ACHN (cell line): ENCODE measurements at regions not wholly inside any gene's neighbourhood (a gene's known extent, or its start where the extent isn't known, plus 50 kb on each side); places are given as distances from the start of the nearest gene placed in this dataset.
"Not testable (repeated sequence)": the region's sequence is repeated elsewhere in the genome, so short reads cannot be mapped to it uniquely, and the experiment has no call there.

Experiments used
- DNase-seq: peaks from one replicate; pipeline ENCODE4 v3.0.0-alpha.2; 2015
- in situ Hi-C: cut with HindIII; loops from 2 replicates; pipeline ENCODE4 v1.10.0; 2017; ENCODE audit warnings: low sequenced_read_pairs, low pct_ligation_motif_present, low pct_unique_long_range_greater_than_20kb

DNA sequence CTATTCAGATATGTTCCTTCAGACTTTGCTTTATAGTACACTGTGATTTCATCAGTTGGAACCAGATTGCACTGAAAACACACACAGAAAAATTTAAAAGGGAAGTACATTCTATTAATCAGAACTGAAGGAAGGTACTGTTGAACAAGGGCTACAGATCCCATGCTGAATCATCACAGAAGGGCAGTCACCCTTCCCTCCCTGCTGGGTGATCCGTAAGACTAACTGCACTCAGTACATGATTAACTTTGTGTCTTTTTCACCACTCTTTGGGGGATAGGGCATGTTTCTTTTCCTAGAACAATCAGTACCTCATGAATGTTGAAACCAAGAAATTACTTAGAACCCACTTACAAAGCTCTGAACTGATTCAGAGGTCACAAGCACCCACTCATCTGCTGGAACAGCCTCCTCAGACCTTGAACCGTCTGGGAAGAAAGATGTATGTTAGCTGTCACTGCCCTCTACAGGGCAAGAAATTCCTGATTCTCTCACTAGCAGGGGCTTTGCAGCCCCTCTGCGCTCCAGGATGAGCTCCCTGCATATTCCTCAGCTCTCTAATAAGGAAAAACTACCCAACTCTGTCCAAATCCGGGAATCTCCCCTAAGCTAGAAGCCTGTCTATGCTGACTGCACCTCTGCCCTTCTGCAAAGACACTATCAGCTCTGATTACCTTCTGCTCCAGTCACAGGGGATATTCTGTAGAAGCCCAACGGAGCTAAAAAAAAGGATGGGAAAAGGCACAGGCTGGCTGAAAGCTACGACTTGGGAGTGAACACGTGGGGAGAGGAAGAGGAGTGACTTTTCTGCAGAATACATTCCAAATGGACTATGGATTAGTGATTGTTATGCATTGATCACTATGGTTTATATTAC lies 51.0 kb downstream of the IARS1 start:
- in situ Hi-C loops = no loop called here

DNA sequence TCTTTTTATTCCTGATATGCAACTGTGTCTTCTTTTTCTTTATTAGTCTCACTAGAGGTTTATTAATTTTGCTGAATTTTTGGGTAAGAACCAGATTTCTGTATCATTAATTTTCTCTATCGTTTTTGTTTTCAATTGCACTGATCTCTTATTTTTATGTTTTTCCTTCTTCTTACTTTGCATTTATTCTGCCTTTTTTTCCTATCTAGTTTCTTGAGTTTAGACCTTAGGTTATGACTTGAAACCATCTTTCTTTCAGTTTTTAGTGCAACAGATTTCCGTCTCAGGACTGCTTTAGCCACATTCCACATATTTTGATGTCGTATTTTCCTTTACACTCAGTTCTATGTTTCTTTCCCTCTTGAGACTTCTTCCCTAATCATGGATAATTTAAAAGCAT lies 56.6 kb downstream of the IARS1 start:
- no peak for DNase-seq
- in situ Hi-C loops = no loop called here

More for the DNA sequence above, 51.0 kb downstream of the IARS1 start:
- peak; percentile 91 for DNase-seq

DNA sequence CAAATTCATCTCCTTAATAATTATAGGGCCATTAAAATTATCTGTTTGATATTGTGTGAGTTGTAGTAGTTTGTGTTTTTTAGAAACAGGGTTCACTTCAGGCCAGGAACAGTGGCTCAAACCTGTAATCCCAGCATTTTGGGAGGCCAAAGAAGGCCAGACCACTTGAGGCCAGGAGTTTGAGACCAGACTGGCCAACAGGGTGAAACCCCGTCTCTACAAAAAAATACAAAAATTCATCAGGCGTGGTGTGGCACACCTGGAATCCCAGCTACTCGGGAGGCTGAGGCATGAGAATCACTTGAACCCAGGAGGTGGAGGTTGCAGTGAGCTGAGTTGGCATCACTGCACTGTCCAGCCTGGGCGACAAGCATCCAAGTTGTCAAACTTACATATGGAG lies 57.0 kb downstream of the IARS1 start:
- in situ Hi-C loops = no loop called here
- DNase-seq = no peak

DNA sequence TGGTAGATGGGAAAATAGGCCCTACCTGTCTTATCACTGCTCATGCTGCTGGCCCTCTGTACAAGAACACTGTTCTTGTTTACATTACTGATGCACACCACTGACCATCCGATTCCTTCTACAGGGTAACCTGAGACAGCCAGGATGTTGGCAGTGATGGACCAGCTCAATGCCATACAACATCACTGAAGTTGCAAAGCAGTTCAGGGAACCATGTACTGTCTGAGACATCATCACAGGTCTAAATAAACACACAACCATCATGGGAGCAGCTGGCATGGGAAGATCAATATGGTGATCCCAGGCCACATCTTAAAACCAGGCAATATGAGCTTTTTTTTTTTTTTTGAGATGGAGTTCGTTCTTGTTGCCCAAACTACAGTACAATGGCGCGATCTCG lies 59.0 kb downstream of the IARS1 start:
- DNase-seq = no peak
- in situ Hi-C loops = no loop called here

DNA sequence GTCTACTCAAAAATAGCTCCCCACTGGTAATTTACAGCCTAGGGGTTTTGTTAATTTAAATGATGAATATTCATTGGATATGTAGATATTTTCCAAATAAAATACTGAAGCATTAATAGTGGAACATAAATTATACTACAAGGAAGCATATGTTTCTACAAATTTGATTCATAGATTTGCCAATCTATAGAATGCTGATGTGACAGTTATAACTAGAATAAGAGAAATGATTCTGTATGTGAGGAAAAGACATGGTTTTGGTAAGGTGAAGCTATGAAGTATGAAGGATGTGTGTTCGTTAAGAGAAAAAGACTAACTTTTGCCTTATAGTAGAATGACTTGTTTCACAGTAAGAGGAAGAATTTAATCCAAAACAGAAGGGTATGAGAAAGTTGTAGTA lies 61.3 kb downstream of the IARS1 start:
- in situ Hi-C loops = no loop called here
- no peak for DNase-seq

DNA sequence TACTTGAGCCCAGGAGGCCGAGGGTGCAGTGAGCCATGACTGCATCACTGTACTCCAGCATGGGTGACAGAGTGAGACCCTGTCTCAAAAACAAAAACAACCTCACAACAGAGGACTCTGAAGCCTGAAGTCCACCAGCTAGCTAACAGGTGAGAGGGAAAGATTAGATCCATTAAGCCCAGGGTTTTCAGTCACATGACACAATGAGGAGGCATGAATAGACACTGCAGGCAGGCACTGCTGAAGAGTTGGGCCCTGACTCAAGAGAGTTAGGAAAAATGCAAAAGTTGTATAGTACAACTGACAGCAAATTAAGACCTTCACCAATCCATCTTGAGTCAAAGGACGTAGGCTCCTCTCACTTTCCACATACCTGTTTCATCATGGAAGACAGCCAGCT lies 64.9 kb downstream of the IARS1 start:
- DNase-seq = no peak
- in situ Hi-C loops = no loop called here

DNA sequence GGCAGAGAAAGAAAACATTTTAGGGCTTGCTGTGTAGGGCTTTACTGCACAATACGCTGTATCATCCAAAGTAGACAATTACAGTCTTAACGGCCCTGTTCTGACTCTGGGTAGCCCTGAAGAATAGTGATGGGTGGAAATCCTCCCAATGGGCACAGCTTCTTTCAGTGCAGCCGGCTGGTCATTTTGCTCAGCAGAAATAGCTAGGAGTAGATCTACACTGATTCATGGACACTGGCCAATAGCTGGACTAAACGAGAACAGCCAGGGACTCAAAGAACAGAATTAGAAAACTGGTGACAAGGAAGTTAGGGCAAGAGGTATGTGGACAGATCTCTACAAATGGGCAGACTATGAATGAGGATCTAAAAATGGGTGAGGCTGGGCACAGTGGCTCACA lies 69.3 kb downstream of the IARS1 start:
- DNase-seq = no peak
- in situ Hi-C loops = no loop called here

DNA sequence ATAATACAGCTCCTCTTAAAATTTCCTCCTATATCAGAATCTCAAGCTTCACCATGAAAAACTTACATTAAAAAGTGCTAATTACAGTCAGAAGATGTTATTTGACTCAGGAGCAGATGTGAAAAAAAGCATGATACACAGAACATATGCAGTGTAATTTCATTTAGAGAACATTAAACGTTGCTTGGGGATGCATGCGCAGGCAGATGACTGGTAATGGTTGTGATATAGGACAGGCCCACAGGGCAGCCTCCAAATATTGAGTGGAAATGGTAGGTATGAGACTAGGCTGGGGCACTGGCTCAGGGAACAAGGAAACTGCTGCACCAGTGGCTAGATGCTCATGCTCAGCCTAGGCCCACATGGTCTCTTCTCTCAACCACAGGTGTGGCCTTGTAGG lies 69.7 kb downstream of the IARS1 start:
- no peak for DNase-seq
- in situ Hi-C loops = no loop called here

DNA sequence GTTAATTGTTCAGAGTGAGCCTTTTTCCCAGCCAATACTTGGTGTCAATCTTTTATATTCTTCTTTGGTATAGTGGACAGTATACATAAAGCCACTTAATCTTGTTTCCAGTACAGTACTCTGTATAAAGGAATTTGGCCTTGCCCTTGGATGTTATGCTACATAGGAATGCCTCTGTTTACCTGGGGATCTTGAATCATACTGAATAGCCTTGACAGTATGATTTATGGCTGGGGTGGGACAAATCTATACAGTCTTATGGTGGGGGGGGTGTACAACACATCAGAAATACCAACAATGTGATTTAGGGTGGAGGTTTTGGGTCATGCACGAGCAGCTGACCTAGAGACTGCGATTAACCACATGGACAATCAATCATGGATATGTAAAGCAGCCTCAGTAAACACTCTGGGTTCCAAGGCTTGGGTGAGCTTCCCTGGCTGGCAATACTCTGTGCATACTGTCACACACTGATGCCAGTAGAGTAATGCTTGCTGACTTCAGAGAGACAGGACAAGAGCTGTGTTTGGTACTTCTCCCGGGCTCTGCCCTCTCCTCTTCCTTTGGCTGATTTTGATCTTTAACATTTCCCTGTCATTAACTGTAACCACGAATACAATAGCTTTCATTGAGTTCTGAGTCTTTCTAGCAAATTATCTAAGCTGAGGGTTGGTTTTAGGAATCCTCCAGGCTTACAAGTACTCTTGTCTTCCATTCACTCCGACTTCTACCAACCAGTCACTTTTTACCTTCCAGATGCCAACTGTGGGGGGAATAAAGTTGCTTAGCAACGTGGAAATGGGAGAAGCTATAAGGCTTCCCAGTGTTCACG lies 84.6 kb downstream of the IARS1 start:
- in situ Hi-C loops = no loop called here
- DNase-seq = no peak

DNA sequence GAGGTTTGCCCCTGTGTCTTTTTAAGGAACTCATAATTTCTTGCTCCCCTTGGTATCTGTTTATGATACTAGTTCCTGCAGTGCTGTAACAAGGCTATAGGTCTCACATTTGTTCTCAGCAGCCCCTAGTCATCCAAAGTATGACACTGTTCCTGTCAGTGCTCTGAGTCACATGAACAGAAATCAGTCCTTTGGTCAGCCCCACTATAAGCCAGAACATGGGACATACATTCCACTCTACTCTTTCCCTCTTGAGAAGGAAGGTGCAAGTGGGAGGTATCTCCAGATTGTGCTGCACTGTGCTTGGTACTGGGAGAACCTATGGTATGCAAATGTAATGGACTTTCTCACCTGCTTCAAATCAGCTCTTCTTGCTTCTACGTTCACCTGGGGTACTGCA lies 87.0 kb downstream of the IARS1 start:
- in situ Hi-C loops = no loop called here
- DNase-seq = no peak

DNA sequence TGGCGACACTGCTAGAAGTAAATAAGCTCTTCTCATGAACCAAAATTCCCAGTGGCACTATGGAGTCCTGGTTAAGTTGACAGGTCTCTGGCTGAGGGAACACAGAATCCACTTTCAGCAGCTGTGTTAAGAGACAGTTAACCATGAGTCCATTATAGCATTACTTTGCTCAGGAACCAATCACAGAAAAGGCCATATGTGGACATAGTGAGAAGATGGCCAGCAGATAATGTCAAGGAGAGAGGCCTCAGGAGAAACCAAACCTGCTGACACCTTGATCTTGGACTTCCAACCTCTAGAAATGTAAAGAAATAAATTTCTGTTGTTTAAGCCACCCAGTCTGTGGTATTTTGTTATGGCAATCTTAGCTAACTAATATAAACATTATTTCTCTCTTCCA lies 88.7 kb upstream of the SPTLC1 start:
- DNase-seq, in situ Hi-C loops: not testable (repeated sequence)

DNA sequence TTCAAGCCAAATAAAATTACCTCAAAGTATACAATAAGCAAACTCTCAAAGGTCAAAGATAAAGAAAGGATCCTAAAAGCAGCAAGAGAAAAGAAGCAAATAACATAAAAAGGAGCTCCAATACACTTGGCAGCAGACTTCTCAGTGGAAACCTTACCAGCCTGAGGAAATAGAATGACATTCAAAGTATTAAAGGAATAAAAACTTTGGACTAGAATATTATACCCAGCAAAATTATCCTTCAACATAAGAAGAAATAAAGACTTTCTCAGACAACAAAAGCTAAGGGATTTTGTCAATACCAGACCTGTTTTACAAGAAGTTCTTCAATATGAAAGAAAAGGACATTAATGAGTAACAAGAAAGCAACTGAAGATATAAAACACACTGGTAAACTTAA lies 83.0 kb upstream of the SPTLC1 start:
- DNase-seq, in situ Hi-C loops: not testable (repeated sequence)

DNA sequence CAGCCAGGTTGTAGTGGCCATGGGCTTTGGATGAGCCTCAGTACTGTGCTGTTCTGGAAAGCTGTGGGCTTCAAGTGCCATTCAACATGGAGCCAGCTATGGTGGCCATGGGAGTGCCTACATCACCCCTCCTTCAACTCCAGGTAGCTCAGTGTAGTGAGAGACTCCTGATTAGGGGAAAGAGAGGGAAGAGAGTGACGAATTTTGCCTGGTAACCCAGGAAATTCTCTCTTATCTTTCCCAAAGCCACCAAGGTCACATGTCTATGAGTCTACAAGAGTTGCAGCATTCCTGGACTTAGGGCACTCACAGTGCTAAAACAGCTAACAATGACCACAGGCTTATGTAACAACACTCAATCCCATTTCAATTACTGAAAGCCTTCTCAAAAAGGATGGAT lies 81.7 kb upstream of the SPTLC1 start:
- in situ Hi-C loops = no loop called here
- DNase-seq = no peak

DNA sequence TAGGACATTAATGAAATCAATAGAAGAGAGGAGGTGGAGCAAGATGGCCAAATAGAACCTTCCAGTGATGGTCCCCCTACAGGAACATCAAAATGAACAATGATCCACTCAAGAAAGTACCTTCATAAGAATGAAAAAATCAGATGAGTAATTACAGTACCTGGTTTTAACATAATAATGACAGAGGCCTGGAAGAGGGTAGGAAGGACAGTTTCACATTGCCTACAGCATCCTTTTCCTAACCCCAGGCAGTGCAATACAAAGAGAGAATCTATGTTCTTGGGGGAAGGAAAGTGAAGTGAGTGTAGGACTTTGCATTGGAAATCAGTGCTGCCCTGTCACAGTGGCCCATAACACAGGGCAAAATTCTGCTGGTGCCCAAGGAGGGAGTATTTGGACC lies 81.2 kb upstream of the SPTLC1 start:
- no peak for DNase-seq
- in situ Hi-C loops = no loop called here

DNA sequence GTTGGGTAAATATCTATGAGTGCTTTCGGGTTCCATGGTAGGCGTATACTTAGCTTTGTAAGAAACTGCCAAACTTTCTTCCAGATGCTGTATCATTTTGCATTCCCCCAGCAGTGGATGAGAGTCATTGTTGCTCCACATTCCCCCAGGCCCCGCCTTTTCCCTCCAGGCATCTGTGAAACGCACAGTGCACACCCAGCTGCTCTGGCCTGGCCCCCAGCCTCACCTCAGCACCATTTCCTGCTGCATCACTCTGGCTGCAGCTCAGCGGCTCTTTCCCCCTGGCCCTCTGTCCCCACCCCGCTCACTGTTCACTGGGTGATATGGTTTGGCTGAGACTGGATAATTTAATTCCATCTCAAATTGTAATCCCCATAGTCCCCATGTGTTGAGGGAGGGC lies 76.6 kb upstream of the SPTLC1 start:
- no peak for DNase-seq
- in situ Hi-C loops = no loop called here

DNA sequence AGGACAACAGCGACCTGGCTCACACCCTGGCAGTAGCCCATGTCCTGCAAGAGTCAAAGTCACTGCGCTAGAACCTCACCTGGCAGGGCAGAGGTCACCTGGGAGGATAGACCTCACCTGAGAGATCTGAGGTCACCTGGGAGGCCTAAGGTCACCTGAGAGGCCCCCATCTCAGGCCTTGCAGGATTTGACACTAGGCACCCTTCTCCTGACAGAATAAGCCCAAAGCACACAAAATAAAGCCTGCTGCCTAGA lies 75.2 kb upstream of the SPTLC1 start:
- in situ Hi-C loops = no loop called here
- no peak for DNase-seq

DNA sequence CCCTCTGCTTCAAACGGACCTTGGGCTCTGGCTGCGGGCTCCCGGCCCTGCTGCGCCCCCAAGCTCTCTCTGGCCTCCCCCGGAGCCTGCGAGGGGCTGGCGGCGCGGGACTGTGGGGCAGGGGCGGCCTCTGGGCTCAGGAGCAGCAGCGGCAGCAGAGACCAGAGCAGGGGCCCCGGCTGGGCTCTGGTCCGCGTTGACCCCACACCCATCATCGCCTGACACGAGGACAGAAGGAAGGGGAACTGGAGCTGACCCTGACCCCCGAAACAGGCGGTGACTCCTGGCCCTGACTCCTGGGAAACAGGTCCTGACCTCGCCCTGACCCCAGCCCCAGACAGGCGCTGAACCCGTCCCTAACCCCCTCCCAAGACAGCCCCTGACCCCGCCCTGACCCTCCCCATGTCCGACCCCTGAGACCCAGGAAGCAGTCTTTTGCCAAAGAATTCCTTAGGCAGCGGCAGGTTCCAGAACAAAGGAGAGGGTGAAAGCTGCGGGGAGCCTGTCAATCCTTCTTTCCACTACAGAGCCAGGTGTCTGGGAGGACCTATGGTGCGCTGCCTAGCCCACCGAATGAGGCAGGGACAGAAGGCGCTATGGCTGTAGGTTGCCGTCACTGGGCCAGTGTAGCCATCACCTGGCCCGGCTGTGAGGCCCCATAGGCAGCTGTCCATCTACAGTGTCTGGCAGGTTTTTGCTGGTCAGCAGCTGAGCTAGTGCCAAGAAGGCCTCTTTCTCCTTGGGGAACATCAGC lies 74.7 kb upstream of the SPTLC1 start:
- in situ Hi-C loops = no loop called here
- DNase-seq = no peak

DNA sequence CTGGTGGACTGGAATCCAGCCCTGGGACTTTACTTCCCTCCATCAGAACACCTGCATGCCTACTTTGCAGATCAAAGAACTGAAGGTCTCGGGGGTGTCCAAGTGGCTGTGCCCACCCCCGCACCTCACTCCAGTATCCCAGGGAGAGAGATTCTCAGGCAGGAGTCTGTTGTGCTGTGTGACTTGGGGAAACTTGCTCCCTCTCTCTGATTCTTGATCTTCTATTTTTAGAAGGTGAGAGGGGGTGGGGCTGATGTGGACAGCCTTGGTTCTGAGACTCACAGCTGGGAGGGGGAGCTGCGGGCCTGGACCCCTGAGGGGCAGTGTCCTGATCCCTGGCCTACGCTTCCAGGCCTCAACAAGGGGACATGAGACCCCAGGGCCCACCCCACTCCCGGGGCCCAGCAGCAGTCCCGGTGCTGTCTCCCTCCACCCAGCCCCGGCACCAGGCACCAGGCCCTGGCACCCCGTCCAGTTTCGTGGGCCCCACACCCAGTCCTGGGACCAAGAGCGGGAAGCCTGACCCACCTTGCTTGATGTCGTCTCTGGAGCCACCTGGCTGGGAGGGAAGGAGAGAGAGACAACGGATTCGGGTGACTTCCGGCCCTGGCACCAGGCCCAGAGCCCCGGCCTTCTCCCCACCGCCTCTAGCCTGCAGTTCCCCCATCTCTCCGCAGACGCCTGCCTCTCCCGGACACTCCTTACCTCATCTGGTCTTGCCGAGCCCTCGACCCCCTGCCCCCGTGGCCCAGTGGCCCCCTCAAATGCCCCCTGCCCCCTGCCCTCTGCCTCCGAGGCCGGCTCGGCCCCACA lies 74.0 kb upstream of the SPTLC1 start:
- DNase-seq = no peak
- in situ Hi-C loops = no loop called here
